Right cardiac atrium (tissue), 5 donors: ENCODE measurements at regions not wholly inside any gene's neighbourhood (a gene's known extent, or its start where the extent isn't known, plus 50 kb on each side); places are given as distances from the start of the nearest gene placed in this dataset.
"Not testable (repeated sequence)": the region's sequence is repeated elsewhere in the genome, so short reads cannot be mapped to it uniquely, and the experiment has no call there.

ENCODE experiments used
- ATAC-seq, 2 donors: fragments of 200-7000 bp; cut with Tn5 transposase; one replicate each; pipeline versions ENCODE4 v1.8.0 to v1.9.1; 2020; ENCODE audit warnings: moderate library complexity in 2 of 2, mild to moderate bottlenecking in 1 of 2
- DNase-seq, 3 donors: peaks; one replicate each; pipeline ENCODE4 v3.0.0-alpha.2; 2020
- H3K27ac ChIP-seq: one replicate; pipeline ENCODE4 v1.5.1; 2013; ENCODE audit warnings: mild to moderate bottlenecking, low read length, control low read depth, moderate library complexity
- H3K27me3 ChIP-seq: one replicate; pipeline ENCODE4 v1.6.1; 2013; ENCODE audit not compliant: control insufficient read depth, insufficient read depth
- H3K4me1 ChIP-seq: one replicate; pipeline ENCODE4 v1.6.1; 2013; ENCODE audit warnings: low read length; ENCODE audit not compliant: control insufficient read depth, insufficient read depth
- H3K4me3 ChIP-seq: one replicate; pipeline ENCODE4 v1.5.1; 2013; ENCODE audit warnings: low read length, control low read depth
- H3K9me3 ChIP-seq: one replicate; pipeline ENCODE4 v1.6.1; 2013; ENCODE audit warnings: low read length; ENCODE audit not compliant: control insufficient read depth
- WGBS: extraction: QIAGEN DNeasy Blood & Tissue Kit; methylation state at CpG from one replicate; pipeline ENCODE4 v1.1.7; 2013; 5-methylcytosine and 5-hydroxymethylcytosine counted together
- intact Hi-C, 4 donors: fragments of 100-400 bp; cut with DNase I; formaldehyde crosslinking; loops; one replicate each; pipeline versions ENCODE4 v1.11.0 to v1.14.0; 2022 to 2023
- donor health status: healthy with polysubstance abuse.
- donor health status: DM: no; HTN: yes; CAD: no.
- donor health status: DM: no; HTN: no; CAD: no.
- donor health status: DM: no; HTN: yes; CAD: no; lungs with severe emphysema.
- donor health status: DM: yes; HTN: yes; CAD: no.

- intact Hi-C loops: no loop called here
- Histone ChIP-seq H3K9me3 (no peaks in the 10 kb centered on the region), H3K27ac (no peak overlapping the region), H3K27me3 (no peaks in the 10 kb centered on the region), H3K4me1 (no peaks in the 10 kb centered on the region), H3K4me3 (no peak overlapping the region)
- DNase-seq (no peak), ATAC-seq (no peak)
- 86% methylated on average over 5 of the region's 5 CpGs for WGBS
These were observed 417.8 kb upstream of the FOXG1 start for GRCh38 chr14:28348797-28349196.

- DNase-seq: no peak
- no peak overlapping the region for H3K4me3 ChIP-seq
- no peaks in the 10 kb centered on the region for H3K27me3 ChIP-seq
- WGBS: 40% methylated on average over 1 of the region's 1 CpG
- H3K4me1 ChIP-seq: no peaks in the 10 kb centered on the region
- H3K27ac ChIP-seq: no peak overlapping the region
- ATAC-seq: no peak
- intact Hi-C loops: no loop called here
- no peaks in the 10 kb centered on the region for H3K9me3 ChIP-seq
These were observed 409.8 kb upstream of the FOXG1 start for GRCh38 chr14:28356819-28357218.

GRCh38 chr14:28361486-28361885 lies 405.1 kb upstream of the FOXG1 start:
- Histone ChIP-seq H3K4me3 (no peak overlapping the region), H3K4me1 (no peaks in the 10 kb centered on the region), H3K27ac (no peak overlapping the region), H3K27me3 (no peaks in the 10 kb centered on the region), H3K9me3 (no peaks in the 10 kb centered on the region)
- no peak for ATAC-seq
- intact Hi-C loops: no loop called here
- 62% methylated on average over 1 of the region's 1 CpG for WGBS
- no peak for DNase-seq

GRCh38 chr14:28365510-28365909 lies 401.1 kb upstream of the FOXG1 start:
- intact Hi-C loops: no loop called here
- no peak for DNase-seq
- no peak overlapping the region for H3K4me3 ChIP-seq
- 82% methylated on average over 5 of the region's 5 CpGs for WGBS
- ATAC-seq: no peak
- no peak overlapping the region for H3K27ac ChIP-seq
- H3K4me1 ChIP-seq: no peaks in the 10 kb centered on the region
- H3K27me3 ChIP-seq: no peaks in the 10 kb centered on the region
- H3K9me3 ChIP-seq: no peaks in the 10 kb centered on the region

GRCh38 chr14:28373721-28374120 lies 392.9 kb upstream of the FOXG1 start:
- no peak overlapping the region for H3K27ac ChIP-seq
- no peaks in the 10 kb centered on the region for H3K9me3 ChIP-seq
- no peak for ATAC-seq
- no peak for DNase-seq
- no peak overlapping the region for H3K4me3 ChIP-seq
- intact Hi-C loops: no loop called here
- H3K4me1 ChIP-seq: no peaks in the 10 kb centered on the region
- no peaks in the 10 kb centered on the region for H3K27me3 ChIP-seq
- 75% methylated on average over 3 of the region's 3 CpGs for WGBS

GRCh38 chr14:28375295-28375694 lies 391.3 kb upstream of the FOXG1 start:
- ATAC-seq (no peak), DNase-seq (no peak)
- Histone ChIP-seq H3K4me1 (no peaks in the 10 kb centered on the region), H3K27me3 (no peaks in the 10 kb centered on the region), H3K4me3 (no peak overlapping the region), H3K27ac (no peak overlapping the region), H3K9me3 (no peaks in the 10 kb centered on the region)
- intact Hi-C loops: no loop called here

GRCh38 chr14:28381656-28382055 lies 384.9 kb upstream of the FOXG1 start:
- intact Hi-C loops: no loop called here
- DNase-seq: no peak
- ATAC-seq: no peak
- Histone ChIP-seq H3K27me3 (no peaks in the 10 kb centered on the region), H3K27ac (no peak overlapping the region), H3K4me3 (no peak overlapping the region), H3K4me1 (no peaks in the 10 kb centered on the region), H3K9me3 (no peaks in the 10 kb centered on the region)
- 30% methylated on average over 2 of the region's 2 CpGs for WGBS

- Histone ChIP-seq H3K4me1 (no peaks in the 10 kb centered on the region), H3K4me3 (no peak overlapping the region), H3K27ac (no peak overlapping the region), H3K9me3 (no peaks in the 10 kb centered on the region), H3K27me3 (no peaks in the 10 kb centered on the region)
- ATAC-seq (no peak), DNase-seq (no peak)
- WGBS: 48% methylated on average over 7 of the region's 7 CpGs
- intact Hi-C loops: no loop called here
These were observed 384.0 kb upstream of the FOXG1 start for GRCh38 chr14:28382444-28383190.

GRCh38 chr14:28398506-28398905 lies 368.1 kb upstream of the FOXG1 start:
- WGBS: 59% methylated on average over 2 of the region's 2 CpGs
- intact Hi-C loops: no loop called here
- no peaks in the 10 kb centered on the region for H3K4me1 ChIP-seq
- no peak for ATAC-seq
- no peaks in the 10 kb centered on the region for H3K27me3 ChIP-seq
- no peak for DNase-seq
- H3K27ac ChIP-seq: no peak overlapping the region
- no peak overlapping the region for H3K4me3 ChIP-seq
- no peaks in the 10 kb centered on the region for H3K9me3 ChIP-seq

GRCh38 chr14:28401705-28402104 lies 364.9 kb upstream of the FOXG1 start:
- H3K4me1 ChIP-seq, H3K27me3 ChIP-seq, H3K27ac ChIP-seq, H3K9me3 ChIP-seq, intact Hi-C loops, H3K4me3 ChIP-seq, ATAC-seq, DNase-seq: not testable (repeated sequence)
- WGBS: no CpG with 5 or more reads among the region's 4 CpGs

GRCh38 chr14:28406196-28406595 lies 360.4 kb upstream of the FOXG1 start:
- Histone ChIP-seq H3K27me3 (no peaks in the 10 kb centered on the region), H3K4me3 (no peak overlapping the region), H3K4me1 (no peaks in the 10 kb centered on the region), H3K27ac (no peak overlapping the region), H3K9me3 (no peaks in the 10 kb centered on the region)
- 23% methylated on average over 2 of the region's 2 CpGs for WGBS
- no peak for ATAC-seq
- no peak for DNase-seq
- intact Hi-C loops: no loop called here
